H1 (cell line): ENCODE measurements at regions not wholly inside any gene's neighbourhood (a gene's known extent, or its start where the extent isn't known, plus 50 kb on each side); places are given as distances from the start of the nearest gene placed in this dataset.

Source experiments
- ATF3 ChIP-seq: IDR thresholded peaks from 2 replicates; pipeline ENCODE4 v1.6.1; 2011; ENCODE audit warnings: low read depth, mild to moderate bottlenecking, low read length; ENCODE audit not compliant: insufficient read depth

- TF ChIP-seq ATF3, result no peak
Measured at GRCh38 chr5:128626536-128627090, 88.6 kb upstream of the FBN2 start (continued).
